ENCODE measurements at regions not wholly inside any gene's neighbourhood (a gene's known extent, or its start where the extent isn't known, plus 50 kb on each side); places are given as distances from the start of the nearest gene placed in this dataset.

DNA sequence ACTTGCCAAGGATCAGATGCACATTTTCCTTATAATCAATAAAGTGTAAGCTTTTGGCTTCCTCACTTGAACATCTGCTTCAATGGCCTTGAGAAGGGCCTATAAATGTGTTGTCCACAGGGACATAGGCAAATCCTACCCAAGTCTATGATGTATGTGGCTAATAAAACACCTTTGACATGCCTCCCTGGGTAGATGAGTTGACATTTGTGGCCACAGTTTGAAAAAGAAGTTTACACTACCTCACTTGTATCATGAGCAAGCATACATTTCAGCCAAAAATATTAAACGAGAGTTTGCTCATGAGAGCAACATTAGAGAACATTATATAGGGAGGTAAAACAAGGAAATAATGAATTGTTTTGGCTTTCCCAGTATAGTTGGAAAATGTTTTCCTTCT lies 1067.7 kb downstream of the C4orf33 start:
- Histone ChIP-seq H3K27ac (no peak overlapping the region), H2AFZ (no peak overlapping the region), H3K9me3 (ENCODE audit: low read depth) (no peaks in the 10 kb centered on the region), H3K79me2 (no peaks in the 10 kb centered on the region), H3K4me3 (no peak overlapping the region), H3K9me2 (replicated peaks; ENCODE audit: insufficient read depth) (no peaks in the 10 kb centered on the region), H3K27me3 (no peaks in the 10 kb centered on the region), H3K4me1 (ENCODE audit: insufficient read depth) (no peaks in the 10 kb centered on the region), H4K20me1 (ENCODE audit: insufficient read depth, poor library complexity, severe bottlenecking) (no peaks in the 10 kb centered on the region), H3K36me3 (replicated peaks; ENCODE audit: insufficient read depth, low read depth) (no peaks in the 10 kb centered on the region), H3K4me2 (no peak overlapping the region)
- DNase-seq (ENCODE audit: low spot score): no peak
- WGBS (ENCODE audit: low lambda C conversion rate, missing lambda C conversion rate): 91% methylated on average over 1 of the region's 1 CpG
- no peak for TF ChIP-seq EZH2 (IDR thresholded peaks at IDR 0.05; ENCODE audit: borderline replicate concordance)
- TF ChIP-seq, protein P1, sequence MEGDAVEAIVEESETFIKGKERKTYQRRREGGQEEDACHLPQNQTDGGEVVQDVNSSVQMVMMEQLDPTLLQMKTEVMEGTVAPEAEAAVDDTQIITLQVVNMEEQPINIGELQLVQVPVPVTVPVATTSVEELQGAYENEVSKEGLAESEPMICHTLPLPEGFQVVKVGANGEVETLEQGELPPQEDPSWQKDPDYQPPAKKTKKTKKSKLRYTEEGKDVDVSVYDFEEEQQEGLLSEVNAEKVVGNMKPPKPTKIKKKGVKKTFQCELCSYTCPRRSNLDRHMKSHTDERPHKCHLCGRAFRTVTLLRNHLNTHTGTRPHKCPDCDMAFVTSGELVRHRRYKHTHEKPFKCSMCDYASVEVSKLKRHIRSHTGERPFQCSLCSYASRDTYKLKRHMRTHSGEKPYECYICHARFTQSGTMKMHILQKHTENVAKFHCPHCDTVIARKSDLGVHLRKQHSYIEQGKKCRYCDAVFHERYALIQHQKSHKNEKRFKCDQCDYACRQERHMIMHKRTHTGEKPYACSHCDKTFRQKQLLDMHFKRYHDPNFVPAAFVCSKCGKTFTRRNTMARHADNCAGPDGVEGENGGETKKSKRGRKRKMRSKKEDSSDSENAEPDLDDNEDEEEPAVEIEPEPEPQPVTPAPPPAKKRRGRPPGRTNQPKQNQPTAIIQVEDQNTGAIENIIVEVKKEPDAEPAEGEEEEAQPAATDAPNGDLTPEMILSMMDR (IDR thresholded peaks at IDR 0.05; ENCODE audit: poor library complexity): no peak
- no peak for TF ChIP-seq EZH2phosphoT487 (IDR thresholded peaks at IDR 0.05; ENCODE audit: low read depth, severe bottlenecking, unreplicated experiment)

DNA sequence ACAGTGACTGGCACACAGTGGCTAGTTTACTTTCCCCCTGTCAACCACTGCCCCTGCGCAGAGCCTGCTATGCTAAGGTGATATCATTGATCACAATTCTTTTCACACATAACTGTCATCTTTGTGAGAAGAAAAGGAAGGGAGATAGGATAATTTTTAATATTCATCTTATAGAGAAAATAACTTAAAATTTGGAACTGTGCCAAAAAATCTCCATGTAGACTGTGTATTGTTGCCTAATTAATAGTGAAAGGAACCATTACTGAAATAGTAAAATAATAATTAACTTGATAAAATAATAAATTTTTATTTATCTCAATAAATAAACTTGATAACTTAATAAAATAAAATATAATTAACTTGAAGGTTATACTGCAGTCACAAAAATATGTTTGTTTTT lies 1069.4 kb downstream of the C4orf33 start:
- no peak for DNase-seq (ENCODE audit: low spot score)
- H3K79me2 ChIP-seq: no peaks in the 10 kb centered on the region
- no peaks in the 10 kb centered on the region for H3K9me3 ChIP-seq (ENCODE audit: low read depth)
- no peak for TF ChIP-seq EZH2phosphoT487 (IDR thresholded peaks at IDR 0.05; ENCODE audit: low read depth, severe bottlenecking, unreplicated experiment)
- TF ChIP-seq, protein P1 (IDR thresholded peaks at IDR 0.05; ENCODE audit: poor library complexity): no peak
- TF ChIP-seq EZH2 (IDR thresholded peaks at IDR 0.05; ENCODE audit: borderline replicate concordance): no peak
- no peaks in the 10 kb centered on the region for H3K9me2 ChIP-seq (replicated peaks; ENCODE audit: insufficient read depth)
- H3K27me3 ChIP-seq: no peaks in the 10 kb centered on the region
- no peak overlapping the region for H3K27ac ChIP-seq
- H3K36me3 ChIP-seq (replicated peaks; ENCODE audit: insufficient read depth, low read depth): no peaks in the 10 kb centered on the region
- H4K20me1 ChIP-seq (ENCODE audit: insufficient read depth, poor library complexity, severe bottlenecking): no peaks in the 10 kb centered on the region
- 93% methylated on average over 1 of the region's 1 CpG for WGBS (ENCODE audit: low lambda C conversion rate, missing lambda C conversion rate)
- H3K4me1 ChIP-seq (ENCODE audit: insufficient read depth): no peaks in the 10 kb centered on the region
- no peak overlapping the region for H3K4me3 ChIP-seq
- no peak overlapping the region for H2AFZ ChIP-seq
- no peak overlapping the region for H3K4me2 ChIP-seq

DNA sequence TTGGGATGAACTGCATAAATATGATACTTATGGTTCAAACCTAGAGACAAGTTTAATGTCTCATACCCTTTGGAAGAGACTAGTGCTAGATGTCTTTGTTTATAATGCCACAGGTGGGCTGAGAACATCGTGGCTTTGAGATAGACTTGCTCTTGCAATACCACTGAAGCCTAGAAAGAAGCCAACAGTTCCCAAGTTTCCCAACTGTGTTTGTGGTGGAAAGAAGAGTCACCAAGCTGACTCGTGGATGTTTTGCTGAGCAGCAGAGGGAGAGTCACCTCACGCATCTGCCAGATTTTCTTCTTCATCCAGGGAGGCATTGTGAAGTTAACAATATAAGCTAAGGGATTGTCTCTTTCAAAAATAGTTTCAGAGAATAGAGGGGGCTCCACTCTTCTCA lies 1076.2 kb downstream of the C4orf33 start:
- Histone ChIP-seq H2AFZ (no peak overlapping the region), H3K27me3 (no peaks in the 10 kb centered on the region), H4K20me1 (ENCODE audit: insufficient read depth, poor library complexity, severe bottlenecking) (no peaks in the 10 kb centered on the region), H3K4me1 (ENCODE audit: insufficient read depth) (no peaks in the 10 kb centered on the region), H3K79me2 (no peaks in the 10 kb centered on the region), H3K27ac (no peak overlapping the region), H3K9me3 (ENCODE audit: low read depth) (no peaks in the 10 kb centered on the region), H3K36me3 (replicated peaks; ENCODE audit: insufficient read depth, low read depth) (no peaks in the 10 kb centered on the region), H3K4me3 (no peak overlapping the region), H3K4me2 (no peak overlapping the region), H3K9me2 (replicated peaks; ENCODE audit: insufficient read depth) (no peaks in the 10 kb centered on the region)
- WGBS (ENCODE audit: low lambda C conversion rate, missing lambda C conversion rate): 75% methylated on average over 3 of the region's 3 CpGs
- DNase-seq (ENCODE audit: low spot score): no peak
- TF ChIP-seq, protein P1 (IDR thresholded peaks at IDR 0.05; ENCODE audit: poor library complexity): no peak
- TF ChIP-seq EZH2phosphoT487 (IDR thresholded peaks at IDR 0.05; ENCODE audit: low read depth, severe bottlenecking, unreplicated experiment): no peak
- TF ChIP-seq EZH2 (IDR thresholded peaks at IDR 0.05; ENCODE audit: borderline replicate concordance): no peak

GRCh38 chr4:130178106-130178505 lies 1082.2 kb downstream of the C4orf33 start:
- no peak overlapping the region for H2AFZ ChIP-seq
- H3K79me2 ChIP-seq: no peaks in the 10 kb centered on the region
- no peak for DNase-seq (ENCODE audit: low spot score)
- no peaks in the 10 kb centered on the region for H4K20me1 ChIP-seq (ENCODE audit: insufficient read depth, poor library complexity, severe bottlenecking)
- no peak overlapping the region for H3K4me2 ChIP-seq
- no peaks in the 10 kb centered on the region for H3K4me1 ChIP-seq (ENCODE audit: insufficient read depth)
- TF ChIP-seq EZH2phosphoT487 (IDR thresholded peaks at IDR 0.05; ENCODE audit: low read depth, severe bottlenecking, unreplicated experiment): no peak
- no peak for TF ChIP-seq EZH2 (IDR thresholded peaks at IDR 0.05; ENCODE audit: borderline replicate concordance)
- TF ChIP-seq, protein P1 (IDR thresholded peaks at IDR 0.05; ENCODE audit: poor library complexity): no peak
- H3K27me3 ChIP-seq: no peaks in the 10 kb centered on the region
- no peaks in the 10 kb centered on the region for H3K36me3 ChIP-seq (replicated peaks; ENCODE audit: insufficient read depth, low read depth)
- no peak overlapping the region for H3K4me3 ChIP-seq
- H3K27ac ChIP-seq: no peak overlapping the region
- no peaks in the 10 kb centered on the region for H3K9me3 ChIP-seq (ENCODE audit: low read depth)
- H3K9me2 ChIP-seq (replicated peaks; ENCODE audit: insufficient read depth): no peaks in the 10 kb centered on the region

Data from hepatocyte (in vitro differentiated cells).